HCT116 (cell line): ENCODE measurements at regions not wholly inside any gene's neighbourhood (a gene's known extent, or its start where the extent isn't known, plus 50 kb on each side); places are given as distances from the start of the nearest gene placed in this dataset.

Experiments used
- ATAC-seq: fragments of 200-7000 bp; cut with Tn5 transposase; 2 replicates; pipeline ENCODE4 v1.9.1; 2020; ENCODE audit warnings: mild to moderate bottlenecking, moderate library complexity
- BruUV-seq: library from RNA; stranded (reverse); fragments of 400-500 nt; replicated peaks from 2 replicates; lab custom pipeline; 2021; lab: Mats Ljungman, UMichigan
- CTCF ChIA-PET: fragments of 300-600 bp; sonication (Branson Sonifier 250); formaldehyde crosslinking; loops from one replicate; lab custom pipeline; 2021; ENCODE audit warnings: antibody characterized with exemption; lab: Charles Lee
- POLR2A ChIA-PET: fragments of 300-600, 350-600 bp; sonication (Branson Sonifier 250); formaldehyde crosslinking; loops from one replicate; lab custom pipeline; 2021; ENCODE audit warnings: antibody characterized with exemption; lab: Charles Lee
- RAD21 ChIA-PET, 2 experiments: fragments of 300-600 bp; sonication (Branson Sonifier 250); formaldehyde crosslinking; loops; one replicate each; lab custom pipeline; 2023; ENCODE audit warnings: low total read pairs in 2 of 2; ENCODE audit not compliant: uncharacterized antibody in 2 of 2, unreplicated experiment in 2 of 2, low non-redundant PET in 1 of 2; lab: Charles Lee
- DNase-seq: peaks from one replicate; pipeline ENCODE4 v3.0.0-alpha.2; 2010; ENCODE audit warnings: low read depth, low spot score
- H2AFZ ChIP-seq: fragments of 200-600 bp; shearing (Covaris generic), sonication (generic); 2 replicates; pipeline ENCODE4 v1.6.1; 2017; ENCODE audit warnings: low read depth, mixed run types, mixed read lengths, antibody characterized with exemption, low read length; ENCODE audit not compliant: poor library complexity, severe bottlenecking
- H3K27ac ChIP-seq: 2 replicates; pipeline ENCODE4 v1.5.1; 2012; ENCODE audit warnings: low read depth, low read length
- H3K27me3 ChIP-seq: fragments of 200-600 bp; sonication (generic); 2 replicates; pipeline ENCODE4 v1.6.1; 2016; ENCODE audit warnings: mixed run types, low read length, mixed read lengths; ENCODE audit not compliant: insufficient read depth
- H3K36me3 ChIP-seq, 2 experiments: fragments of 200-500 bp in 1 of 2; fragments of 200-600 bp in 1 of 2; sonication (Bioruptor generic) in 1 of 2; sonication (generic) in 1 of 2; 2 replicates each; pipeline versions ENCODE4 v1.5.1 to v1.6.1; 2014 to 2016; ENCODE audit warnings: low read length in 2 of 2, inconsistent platforms in 1 of 2, mixed read lengths in 1 of 2, mixed run types in 1 of 2; ENCODE audit not compliant: insufficient read depth in 2 of 2, control insufficient read depth in 1 of 2
- H3K4me1 ChIP-seq, 2 experiments: fragments of 200-600 bp in 1 of 2; sonication (generic) in 1 of 2; 2 replicates each; pipeline versions ENCODE4 v1.5.1 to v1.6.1; 2012 to 2017; ENCODE audit warnings: low read length in 2 of 2, inconsistent platforms in 1 of 2, mild to moderate bottlenecking in 1 of 2, mixed read lengths in 1 of 2, mixed run types in 1 of 2, moderate library complexity in 1 of 2; ENCODE audit not compliant: insufficient read depth in 2 of 2, control insufficient read depth in 1 of 2
- H3K4me2 ChIP-seq: fragments of 200-600 bp; sonication (generic); 2 replicates; pipeline ENCODE4 v1.6.1; 2017; ENCODE audit warnings: mixed run types, low read length, mixed read lengths
- H3K4me3 ChIP-seq, 2 experiments: fragments of 200-600 bp in 1 of 2; sonication (generic) in 1 of 2; replicated peaks in 1 of 2; 2 replicates each; pipeline ENCODE4 v1.5.1; 2011 to 2016; ENCODE audit warnings: low read length in 2 of 2, control low read depth in 1 of 2, low read depth in 1 of 2, mild to moderate bottlenecking in 1 of 2, mixed read lengths in 1 of 2, mixed run types in 1 of 2
- H3K79me2 ChIP-seq: fragments of 200-600 bp; sonication (generic); 2 replicates; pipeline ENCODE4 v1.6.1; 2017; ENCODE audit warnings: mild to moderate bottlenecking, mixed run types, low read length, moderate library complexity, mixed read lengths; ENCODE audit not compliant: insufficient read depth
- H3K9ac ChIP-seq: fragments of 200-600 bp; sonication (generic); 2 replicates; pipeline ENCODE4 v1.6.1; 2016; ENCODE audit warnings: low read length, mixed read lengths
- H3K9me2 ChIP-seq: fragments of 200-600 bp; sonication (generic), shearing (Covaris generic); 2 replicates; pipeline ENCODE4 v1.6.1; 2017; ENCODE audit warnings: mixed run types, mild to moderate bottlenecking, moderate library complexity; ENCODE audit not compliant: insufficient read depth
- H3K9me3 ChIP-seq, 2 experiments: fragments of 200-500 bp in 1 of 2; fragments of 200-600 bp in 1 of 2; sonication (Bioruptor generic) in 1 of 2; sonication (generic) in 1 of 2; 2 replicates each; pipeline ENCODE4 v1.6.1; 2014 to 2017; ENCODE audit warnings: low read length in 2 of 2, mixed read lengths in 2 of 2, inconsistent platforms in 1 of 2, low read depth in 1 of 2, mild to moderate bottlenecking in 1 of 2, mixed run types in 1 of 2, moderate library complexity in 1 of 2; ENCODE audit not compliant: control insufficient read depth in 1 of 2, insufficient read depth in 1 of 2
- H4K20me1 ChIP-seq: fragments of 200-600 bp; sonication (generic), shearing (Covaris generic); 2 replicates; pipeline ENCODE4 v1.6.1; 2017; ENCODE audit warnings: mixed run types, mild to moderate bottlenecking, moderate library complexity; ENCODE audit not compliant: insufficient read depth
- CBX3 ChIP-seq: IDR thresholded peaks from 2 replicates; pipeline ENCODE4 v1.6.1; 2012; ENCODE audit warnings: low read depth
- CEBPB ChIP-seq: IDR thresholded peaks from 2 replicates; pipeline ENCODE4 v1.6.1; 2012; ENCODE audit warnings: low read depth
- EGR1 ChIP-seq: IDR thresholded peaks from 2 replicates; pipeline ENCODE4 v1.6.1; 2012; ENCODE audit warnings: low read depth
- ELF1 ChIP-seq: IDR thresholded peaks from 2 replicates; pipeline ENCODE4 v1.6.1; 2012; ENCODE audit warnings: low read depth, borderline replicate concordance
- EZH2 ChIP-seq: fragments of 200-600 bp; sonication (generic); IDR thresholded peaks from 2 replicates; pipeline ENCODE4 v1.6.1; 2017; ENCODE audit warnings: antibody characterized with exemption, mixed run types
- EZH2phosphoT487 ChIP-seq: fragments of 200-600 bp; IDR thresholded peaks from 2 replicates; pipeline ENCODE4 v1.6.1; 2018; ENCODE audit warnings: antibody characterized with exemption, borderline replicate concordance
- JUND ChIP-seq: IDR thresholded peaks from 2 replicates; pipeline ENCODE4 v1.6.1; 2012
- POLR2A ChIP-seq: IDR thresholded peaks from 2 replicates; pipeline ENCODE4 v1.7.0; 2011; ENCODE audit warnings: borderline replicate concordance; ENCODE audit not compliant: insufficient read depth, insufficient read length; ENCODE audit errors: extremely low read depth
- POLR2AphosphoS5 ChIP-seq: IDR thresholded peaks from 2 replicates; pipeline ENCODE4 v1.6.1; 2011; ENCODE audit warnings: mild to moderate bottlenecking, low read depth, low read length, moderate library complexity
- RAD21 ChIP-seq: IDR thresholded peaks from 2 replicates; pipeline ENCODE4 v1.6.1; 2012; ENCODE audit warnings: low read depth, mild to moderate bottlenecking
- TCF7L2 ChIP-seq: IDR thresholded peaks from 2 replicates; pipeline ENCODE4 v1.7.0; 2011; ENCODE audit warnings: borderline replicate concordance, inconsistent platforms; ENCODE audit not compliant: insufficient read depth, insufficient read length; ENCODE audit errors: extremely low read depth
- YY1 ChIP-seq: IDR thresholded peaks from 2 replicates; pipeline ENCODE4 v1.6.1; 2011; ENCODE audit warnings: low read length, low read depth, moderate library complexity, mild to moderate bottlenecking; ENCODE audit not compliant: insufficient replicate concordance; ENCODE audit errors: extremely low read depth
- ZBTB33 ChIP-seq: IDR thresholded peaks from 2 replicates; pipeline ENCODE4 v1.6.1; 2011; ENCODE audit warnings: mild to moderate bottlenecking, low read length, moderate library complexity; ENCODE audit not compliant: insufficient replicate concordance; ENCODE audit errors: extremely low read depth
- ZFX ChIP-seq: fragments of 450-650 bp; IDR thresholded peaks from 2 replicates; pipeline ENCODE4 v1.6.1; 2017
- ZNF274 ChIP-seq: fragments of 200-500 bp; sonication (Bioruptor generic); IDR thresholded peaks from 2 replicates; pipeline ENCODE4 v1.6.1; 2014; ENCODE audit warnings: mild to moderate bottlenecking, low read depth, low read length, inconsistent platforms
- intact Hi-C: fragments of 100-400 bp; cut with micrococcal nuclease; formaldehyde crosslinking; loops from 2 replicates; pipeline ENCODE4 v1.10.0; 2022
- TF ChIP-seq, protein P1 (sequence below): IDR thresholded peaks from 2 replicates; pipeline ENCODE4 v1.6.1; 2012
- TF ChIP-seq, protein P2 (sequence below): IDR thresholded peaks from 2 replicates; pipeline ENCODE4 v1.6.1; 2012
- TF ChIP-seq, protein P3 (sequence below): IDR thresholded peaks from 2 replicates; pipeline ENCODE4 v1.6.1; 2012; ENCODE audit warnings: low read depth

- H3K27me3 ChIP-seq: no peaks in the 10 kb centered on the region
- TF ChIP-seq JUND (no peak), ZBTB33 (no peak), CEBPB (no peak), EZH2 (no peak), ELF1 (no peak), ZNF274 (no peak), RAD21 (no peak), CBX3 (no peak), ZFX (no peak), POLR2A (no peak), POLR2AphosphoS5 (no peak), EZH2phosphoT487 (no peak), YY1 (no peak), EGR1 (no peak), TCF7L2 (no peak)
- TF ChIP-seq, protein P1, sequence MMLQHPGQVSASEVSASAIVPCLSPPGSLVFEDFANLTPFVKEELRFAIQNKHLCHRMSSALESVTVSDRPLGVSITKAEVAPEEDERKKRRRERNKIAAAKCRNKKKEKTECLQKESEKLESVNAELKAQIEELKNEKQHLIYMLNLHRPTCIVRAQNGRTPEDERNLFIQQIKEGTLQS: no peak
- TF ChIP-seq, protein P2, sequence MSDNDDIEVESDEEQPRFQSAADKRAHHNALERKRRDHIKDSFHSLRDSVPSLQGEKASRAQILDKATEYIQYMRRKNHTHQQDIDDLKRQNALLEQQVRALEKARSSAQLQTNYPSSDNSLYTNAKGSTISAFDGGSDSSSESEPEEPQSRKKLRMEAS: no peak
- TF ChIP-seq, protein P3, sequence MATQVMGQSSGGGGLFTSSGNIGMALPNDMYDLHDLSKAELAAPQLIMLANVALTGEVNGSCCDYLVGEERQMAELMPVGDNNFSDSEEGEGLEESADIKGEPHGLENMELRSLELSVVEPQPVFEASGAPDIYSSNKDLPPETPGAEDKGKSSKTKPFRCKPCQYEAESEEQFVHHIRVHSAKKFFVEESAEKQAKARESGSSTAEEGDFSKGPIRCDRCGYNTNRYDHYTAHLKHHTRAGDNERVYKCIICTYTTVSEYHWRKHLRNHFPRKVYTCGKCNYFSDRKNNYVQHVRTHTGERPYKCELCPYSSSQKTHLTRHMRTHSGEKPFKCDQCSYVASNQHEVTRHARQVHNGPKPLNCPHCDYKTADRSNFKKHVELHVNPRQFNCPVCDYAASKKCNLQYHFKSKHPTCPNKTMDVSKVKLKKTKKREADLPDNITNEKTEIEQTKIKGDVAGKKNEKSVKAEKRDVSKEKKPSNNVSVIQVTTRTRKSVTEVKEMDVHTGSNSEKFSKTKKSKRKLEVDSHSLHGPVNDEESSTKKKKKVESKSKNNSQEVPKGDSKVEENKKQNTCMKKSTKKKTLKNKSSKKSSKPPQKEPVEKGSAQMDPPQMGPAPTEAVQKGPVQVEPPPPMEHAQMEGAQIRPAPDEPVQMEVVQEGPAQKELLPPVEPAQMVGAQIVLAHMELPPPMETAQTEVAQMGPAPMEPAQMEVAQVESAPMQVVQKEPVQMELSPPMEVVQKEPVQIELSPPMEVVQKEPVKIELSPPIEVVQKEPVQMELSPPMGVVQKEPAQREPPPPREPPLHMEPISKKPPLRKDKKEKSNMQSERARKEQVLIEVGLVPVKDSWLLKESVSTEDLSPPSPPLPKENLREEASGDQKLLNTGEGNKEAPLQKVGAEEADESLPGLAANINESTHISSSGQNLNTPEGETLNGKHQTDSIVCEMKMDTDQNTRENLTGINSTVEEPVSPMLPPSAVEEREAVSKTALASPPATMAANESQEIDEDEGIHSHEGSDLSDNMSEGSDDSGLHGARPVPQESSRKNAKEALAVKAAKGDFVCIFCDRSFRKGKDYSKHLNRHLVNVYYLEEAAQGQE: no peak
- no peaks in the 10 kb centered on the region for H4K20me1 ChIP-seq
- no peak for DNase-seq
- H3K4me2 ChIP-seq: no peak overlapping the region
- no peaks in the 10 kb centered on the region for H3K79me2 ChIP-seq
- RAD21 ChIA-PET: no interaction called here
- intact Hi-C loops: no loop called here
- no peak overlapping the region for H3K4me3 ChIP-seq
- H3K9me2 ChIP-seq: no peaks in the 10 kb centered on the region
- H2AFZ ChIP-seq: no peak overlapping the region
- H3K9ac ChIP-seq: no peak overlapping the region
- POLR2A ChIA-PET: no interaction called here
- no peak for ATAC-seq
- H3K4me1 ChIP-seq: no peaks in the 10 kb centered on the region
- no peaks in the 10 kb centered on the region for H3K9me3 ChIP-seq
- CTCF ChIA-PET: no interaction called here
- BruUV-seq: no TSS peak
- H3K27ac ChIP-seq: no peak overlapping the region
- no peaks in the 10 kb centered on the region for H3K36me3 ChIP-seq
Observed at GRCh38 chr18:30862900-30863299, 179.6 kb downstream of the DSC3 start.
